GM12891 (cell line): ENCODE measurements at regions not wholly inside any gene's neighbourhood (a gene's known extent, or its start where the extent isn't known, plus 50 kb on each side); places are given as distances from the start of the nearest gene placed in this dataset.
A peak's percentile ranks its signal among the peaks of the same experiment; 100 is the strongest.
"Not testable (repeated sequence)": the region's sequence is repeated elsewhere in the genome, so short reads cannot be mapped to it uniquely, and the experiment has no call there.

Experiments
- DNase-seq: peaks from one replicate; pipeline ENCODE4 v3.0.0; 2011; ENCODE audit warnings: low spot score; ENCODE audit not compliant: insufficient read length
- FAIRE-seq: peaks from 2 replicates; lab custom pipeline; 2011; peaks lifted over from hg19 to GRCh38; lab: Jason Lieb, UNC
- PAX5 ChIP-seq: IDR thresholded peaks from 2 replicates; pipeline ENCODE4 v1.6.1; 2011; ENCODE audit warnings: low read length, moderate library complexity, mild to moderate bottlenecking; ENCODE audit not compliant: insufficient read depth, severe bottlenecking
- POLR2A ChIP-seq: IDR thresholded peaks from 2 replicates; pipeline ENCODE4 v1.6.1; 2011; ENCODE audit warnings: low read depth, low read length, control low read depth
- POLR2AphosphoS5 ChIP-seq: IDR thresholded peaks from 2 replicates; pipeline ENCODE4 v1.6.1; 2011; ENCODE audit warnings: low read depth, low read length, control low read depth
- POU2F2 ChIP-seq: IDR thresholded peaks from 2 replicates; pipeline ENCODE4 v1.6.1; 2011; ENCODE audit warnings: low read depth, mild to moderate bottlenecking, control low read depth, low read length, moderate library complexity
- SPI1 ChIP-seq: IDR thresholded peaks from 2 replicates; pipeline ENCODE4 v1.6.1; 2011; ENCODE audit warnings: low read depth, low read length, control low read depth
- TAF1 ChIP-seq: IDR thresholded peaks from 2 replicates; pipeline ENCODE4 v1.6.1; 2011; ENCODE audit warnings: low read depth, low read length, control low read depth

DNA sequence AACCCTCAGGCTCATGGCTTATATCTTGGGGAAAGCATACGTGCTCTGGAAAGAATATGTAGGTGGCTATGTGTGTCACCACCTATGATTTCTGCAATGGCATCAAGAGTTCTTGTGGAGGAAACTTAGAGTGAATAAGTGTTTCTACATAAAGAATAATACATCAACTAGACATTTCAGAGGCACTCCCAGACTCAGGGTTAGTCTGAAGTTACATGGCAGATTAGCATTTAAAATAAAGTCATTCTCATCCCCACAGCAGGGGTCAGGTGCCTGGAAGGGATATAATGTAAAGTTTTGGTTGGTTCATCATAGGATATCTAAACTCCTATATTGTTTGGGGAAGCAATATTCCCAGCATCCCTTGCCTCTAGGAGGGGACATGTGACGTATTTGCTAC is 182.1 kb downstream of the PCTP start:
- FAIRE-seq: no peak
- no peak for DNase-seq
- TF ChIP-seq PAX5: no peak
- no peak for TF ChIP-seq TAF1
- no peak for TF ChIP-seq POLR2A
- TF ChIP-seq POLR2AphosphoS5: no peak
- no peak for TF ChIP-seq POU2F2
- TF ChIP-seq SPI1: no peak

DNA sequence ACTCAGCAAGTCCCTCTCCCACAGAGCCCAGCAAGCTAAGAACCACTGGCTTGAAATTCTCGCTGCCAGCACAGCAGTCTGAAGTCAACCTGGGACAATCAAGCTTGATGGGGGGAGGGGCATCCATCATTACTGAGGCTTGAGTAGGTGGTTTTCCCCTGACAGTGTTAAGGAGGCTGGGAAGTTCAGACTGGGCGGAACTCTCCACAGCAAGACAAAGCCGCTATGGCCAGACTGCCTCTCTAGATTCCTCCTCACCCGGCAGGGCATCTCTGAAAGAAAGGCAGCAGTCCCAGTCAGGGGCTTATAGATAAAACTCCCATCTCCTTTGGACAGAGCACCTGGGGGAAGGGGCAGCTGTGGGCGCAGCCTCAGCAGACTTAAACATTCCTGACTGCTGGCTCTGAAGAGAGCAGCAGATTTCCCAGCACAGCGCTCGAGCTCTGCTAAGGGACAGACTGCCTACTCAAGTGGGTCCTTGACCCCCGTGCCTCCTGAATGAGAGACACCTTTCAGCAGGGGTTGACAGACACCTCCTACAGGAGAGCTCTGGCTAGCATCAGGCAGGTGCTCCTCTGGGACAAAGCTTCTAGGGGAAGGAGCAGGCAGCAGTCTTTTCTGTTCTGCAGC is 188.4 kb downstream of the PCTP start:
- not testable (repeated sequence) for FAIRE-seq, DNase-seq

DNA sequence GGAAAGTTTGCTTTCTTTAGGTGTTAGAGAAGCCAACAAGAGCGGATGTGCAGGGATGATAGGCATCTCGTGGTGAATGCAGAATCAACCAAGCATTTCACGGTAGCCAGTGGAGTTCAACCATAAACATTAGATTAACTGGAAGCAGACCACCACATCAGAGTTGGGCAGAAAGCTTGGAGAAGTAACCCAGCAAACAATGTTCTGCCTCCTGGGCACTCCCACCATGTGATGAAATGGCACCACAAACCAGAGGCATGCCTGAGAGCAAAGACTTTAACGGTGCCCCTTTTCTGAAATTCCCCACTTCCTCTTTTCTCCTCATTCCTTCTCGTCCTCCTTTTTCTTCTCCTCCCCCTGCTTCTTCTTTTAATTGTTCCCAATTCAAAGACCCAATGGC is 193.5 kb upstream of the ANKFN1 start:
- TF ChIP-seq PAX5: no peak
- peak; percentile 69 for TF ChIP-seq SPI1
- FAIRE-seq: no peak
- no peak for DNase-seq

DNA sequence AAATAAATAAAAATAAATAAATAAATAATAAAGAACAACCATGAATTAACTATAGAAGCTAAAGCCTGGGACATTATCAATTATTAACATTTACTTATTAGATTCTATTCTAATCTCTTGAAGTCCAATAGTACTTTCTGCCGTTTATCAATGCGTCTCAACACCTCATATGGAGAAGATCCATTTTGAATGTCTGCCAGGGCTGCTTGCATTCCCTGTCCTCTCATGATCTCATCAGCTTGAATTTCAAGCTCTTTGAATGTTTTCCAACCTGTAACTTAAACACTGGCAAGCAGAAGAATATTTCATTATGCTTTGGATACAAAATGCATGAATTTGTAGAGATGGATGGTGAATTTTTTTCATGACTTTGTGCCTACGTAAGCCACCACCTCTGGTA is 191.9 kb upstream of the ANKFN1 start:
- DNase-seq: no peak
- no peak for FAIRE-seq
- no peak for TF ChIP-seq SPI1
- TF ChIP-seq TAF1: no peak
- no peak for TF ChIP-seq PAX5
- no peak for TF ChIP-seq POLR2AphosphoS5
- TF ChIP-seq POLR2A: no peak
- no peak for TF ChIP-seq POU2F2

DNA sequence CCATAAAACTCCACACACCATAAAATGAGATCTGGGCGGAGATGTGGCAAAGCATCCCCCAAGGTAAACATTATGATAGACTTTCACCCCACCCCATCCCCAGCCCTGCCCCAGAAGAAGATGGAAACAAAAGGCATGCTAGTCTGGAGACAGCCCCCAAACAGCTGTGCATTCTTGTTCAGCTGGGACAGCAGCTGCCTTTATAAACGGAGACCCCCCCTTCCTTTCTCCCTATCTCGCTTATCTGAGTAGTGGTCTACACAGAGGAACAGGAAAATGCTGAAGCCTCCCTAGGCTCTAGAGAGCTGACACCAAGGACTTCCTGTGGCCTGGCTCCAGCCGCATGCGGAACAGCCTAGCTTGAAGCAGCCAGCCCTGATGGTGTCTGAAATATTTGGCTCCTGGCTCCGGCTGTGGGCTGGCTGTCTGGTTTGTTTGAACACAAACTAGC is 190.3 kb upstream of the ANKFN1 start:
- TF ChIP-seq POLR2A: no peak
- no peak for TF ChIP-seq TAF1
- no peak for TF ChIP-seq POLR2AphosphoS5
- no peak for TF ChIP-seq POU2F2
- TF ChIP-seq SPI1: no peak
- no peak for TF ChIP-seq PAX5
- FAIRE-seq (no peak), DNase-seq (no peak)

DNA sequence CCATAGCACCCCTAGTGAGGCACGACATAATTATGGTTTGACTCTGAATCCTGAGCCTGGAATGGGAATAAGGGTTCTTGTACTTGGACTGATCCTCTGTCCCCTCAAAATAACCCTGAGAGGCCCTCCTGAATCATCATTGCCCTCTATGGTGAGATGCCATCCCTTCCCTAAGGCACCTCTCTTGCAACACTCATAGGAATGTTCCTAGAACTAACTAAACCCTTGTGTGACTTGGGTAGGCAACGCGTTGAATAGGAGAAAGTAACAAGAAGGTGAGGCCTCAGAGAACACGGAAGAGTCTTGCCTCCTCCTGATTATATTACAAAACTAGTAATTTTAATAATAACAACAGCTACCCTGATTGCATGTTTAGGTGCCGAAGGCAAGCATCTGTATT is 189.1 kb upstream of the ANKFN1 start:
- DNase-seq: no peak
- no peak for FAIRE-seq
- TF ChIP-seq SPI1 (no peak), PAX5 (no peak)

DNA sequence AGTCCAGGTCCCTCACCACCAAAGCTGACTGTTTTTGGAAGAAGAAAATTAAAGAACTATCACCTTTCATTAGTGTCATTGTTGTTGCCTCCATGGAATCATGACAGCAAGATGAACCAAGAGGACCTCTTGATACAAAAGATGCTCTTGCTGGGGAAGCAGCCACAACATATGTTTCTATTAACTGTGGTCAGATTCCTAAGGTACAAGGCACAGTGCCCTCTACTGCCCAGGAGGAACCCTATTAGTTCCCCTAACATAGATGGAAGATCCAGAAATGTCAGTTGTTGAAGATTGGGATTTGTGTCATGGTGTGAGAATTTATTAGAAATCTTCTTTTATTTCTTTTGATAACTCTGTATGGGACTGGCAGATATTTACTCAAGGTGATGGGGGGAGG is 188.2 kb upstream of the ANKFN1 start:
- TF ChIP-seq POLR2AphosphoS5: no peak
- no peak for DNase-seq
- no peak for FAIRE-seq

DNA sequence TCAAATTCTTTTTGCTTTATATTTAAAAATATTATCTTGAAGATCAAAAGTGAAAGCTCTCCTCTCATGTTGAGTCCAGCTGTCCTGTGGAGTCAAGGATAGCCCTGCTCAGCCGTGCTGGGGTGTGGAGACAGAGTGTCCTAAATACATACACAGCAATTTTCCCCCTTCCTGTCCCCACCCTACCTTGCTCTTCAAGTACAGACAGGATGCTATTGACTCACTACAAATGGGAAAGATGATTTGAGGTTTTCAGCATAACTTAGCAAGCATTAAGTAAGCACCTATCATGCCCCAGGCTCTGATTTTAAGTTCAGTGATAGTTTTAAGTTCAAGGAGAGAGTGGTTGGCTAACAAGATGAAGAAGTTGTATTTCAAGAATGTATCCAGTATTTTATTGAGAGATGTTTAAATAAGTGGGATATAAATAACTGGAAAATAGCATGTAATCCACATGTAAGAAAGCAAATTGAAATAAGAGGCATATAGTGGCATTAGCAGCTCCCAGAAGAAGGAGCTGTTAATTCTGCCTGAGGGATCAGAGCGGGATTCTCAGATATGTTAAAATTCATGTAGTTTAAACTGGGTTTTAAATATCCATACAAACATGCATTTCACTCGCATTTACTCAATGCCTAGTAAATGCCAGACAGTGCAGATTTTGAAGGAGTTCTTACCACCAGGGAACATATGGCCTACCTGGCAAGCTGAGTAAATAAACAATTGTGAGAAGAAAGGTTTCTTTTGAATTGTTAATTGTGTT is 183.5 kb upstream of the ANKFN1 start:
- TF ChIP-seq POLR2A (no peak), SPI1 (no peak), POLR2AphosphoS5 (no peak)
- DNase-seq: no peak
- no peak for FAIRE-seq

DNA sequence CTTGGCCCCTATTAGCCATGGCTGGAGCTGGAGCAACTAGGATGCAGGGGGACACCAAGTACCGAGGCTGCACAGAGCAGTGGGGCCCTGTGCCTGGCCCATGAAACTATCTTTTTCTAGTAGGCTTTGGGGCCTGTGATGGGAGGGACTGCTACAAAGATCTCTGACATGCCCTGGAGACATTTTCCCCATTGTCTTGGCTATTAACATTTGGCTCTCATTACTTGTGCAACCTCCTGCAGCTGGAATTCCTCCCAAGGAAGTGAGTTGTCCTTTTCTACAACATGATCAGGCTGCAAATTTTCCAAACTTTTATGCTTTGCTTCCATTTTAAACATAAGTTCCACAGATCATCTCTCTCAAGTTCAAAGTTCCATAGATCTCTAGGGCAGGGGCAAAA is 174.7 kb upstream of the ANKFN1 start:
- no peak for DNase-seq
- TF ChIP-seq POU2F2 (no peak), POLR2A (no peak), SPI1 (no peak), TAF1 (no peak), PAX5 (no peak), POLR2AphosphoS5 (no peak)
- FAIRE-seq: no peak

DNA sequence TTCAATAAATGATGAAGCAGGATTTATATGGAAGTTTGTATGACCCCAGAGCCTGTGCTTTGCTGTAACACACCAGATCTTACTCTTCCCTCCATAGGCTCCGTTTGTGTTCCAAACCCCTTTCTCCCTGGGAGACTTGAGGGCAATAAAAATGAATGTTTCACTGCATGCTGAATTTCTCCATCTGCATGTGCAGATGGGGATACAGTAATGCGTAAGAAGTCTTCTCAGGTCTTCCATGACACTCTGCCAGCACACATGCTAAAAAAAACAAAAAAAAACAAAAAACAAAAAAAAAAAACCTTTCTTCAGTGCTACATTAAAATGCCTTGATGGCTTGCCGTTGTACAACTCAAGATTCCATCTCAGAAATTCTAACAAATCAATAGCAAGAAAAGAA is 170.2 kb upstream of the ANKFN1 start:
- no peak for TF ChIP-seq SPI1
- TF ChIP-seq POLR2A: no peak
- no peak for TF ChIP-seq TAF1
- TF ChIP-seq PAX5: no peak
- no peak for TF ChIP-seq POLR2AphosphoS5
- no peak for TF ChIP-seq POU2F2
- DNase-seq (no peak), FAIRE-seq (no peak)

DNA sequence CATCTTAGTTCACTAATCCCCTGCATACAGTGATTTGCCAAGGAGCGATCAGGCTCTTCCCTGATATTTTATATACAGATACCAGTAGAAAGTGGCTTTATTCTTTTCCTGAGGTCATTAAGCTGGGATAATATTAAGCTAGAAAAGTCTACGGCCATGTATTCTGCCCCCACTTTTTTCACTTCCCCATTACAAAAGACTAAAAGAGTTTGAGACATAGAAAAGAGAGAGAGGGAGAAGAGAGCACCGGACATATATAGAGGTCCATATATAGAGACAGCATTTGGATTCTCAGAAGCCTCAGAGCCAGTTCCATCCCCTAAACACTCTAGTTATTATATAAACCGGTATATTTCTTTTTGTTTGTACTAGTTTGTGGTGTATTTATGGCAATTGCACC is 166.5 kb upstream of the ANKFN1 start:
- TF ChIP-seq POLR2A: no peak
- TF ChIP-seq POU2F2: no peak
- TF ChIP-seq PAX5: no peak
- peak; percentile 57; the same call in 1 of the 2 replicates for TF ChIP-seq SPI1
- no peak for TF ChIP-seq POLR2AphosphoS5
- DNase-seq (no peak), FAIRE-seq (no peak)
